Caco-2 (cell line): ENCODE measurements at regions not wholly inside any gene's neighbourhood (a gene's known extent, or its start where the extent isn't known, plus 50 kb on each side); places are given as distances from the start of the nearest gene placed in this dataset.

Experiments
- BruUV-seq: library from RNA; stranded (reverse); fragments of 400-500 nt; replicated peaks from 2 replicates; lab custom pipeline; 2021; lab: Mats Ljungman, UMichigan
- CTCF ChIA-PET: fragments of 300-600 bp; sonication (Branson Sonifier 250); formaldehyde crosslinking; loops from one replicate; lab custom pipeline; 2022; ENCODE audit warnings: antibody characterized with exemption; lab: Charles Lee
- POLR2A ChIA-PET: fragments of 300-600 bp; sonication (Branson Sonifier 250); formaldehyde crosslinking; loops from one replicate; lab custom pipeline; 2022; ENCODE audit warnings: antibody characterized with exemption; lab: Charles Lee
- DNase-seq, 2 experiments: peaks; one replicate each; pipeline versions ENCODE4 v3.0.0 to v3.0.0-alpha.2; 2020 to 2022
- H3K27me3 ChIP-seq: replicated peaks from 2 replicates; pipeline ENCODE4 v1.6.0; 2011; ENCODE audit warnings: low read length; ENCODE audit not compliant: control insufficient read depth, insufficient read depth
- H3K36me3 ChIP-seq: 2 replicates; pipeline ENCODE4 v1.5.1; 2011; ENCODE audit warnings: low read length; ENCODE audit not compliant: control insufficient read depth, insufficient read depth
- H3K4me1 ChIP-seq: fragments of 250-450 bp; sonication (Bioruptor Pico); 2 replicates; pipeline ENCODE4 v1.5.1; 2020; ENCODE audit warnings: mild to moderate bottlenecking
- H3K4me3 ChIP-seq: 2 replicates; pipeline ENCODE4 v1.5.1; 2011; ENCODE audit warnings: low read depth, mild to moderate bottlenecking, control low read depth, low read length
- H3K9me3 ChIP-seq: fragments of 250-450 bp; sonication (Bioruptor Pico); 2 replicates; pipeline ENCODE4 v1.5.1; 2020; ENCODE audit warnings: mild to moderate bottlenecking, moderate library complexity
- H3K27ac Mint-ChIP-seq: one replicate; pipeline ENCODE4 v1.8.0; 2022; ENCODE audit warnings: mixed read lengths; ENCODE audit not compliant: unreplicated experiment
- H3K27me3 Mint-ChIP-seq: one replicate; pipeline ENCODE4 v1.8.0; 2022; ENCODE audit warnings: mixed read lengths; ENCODE audit not compliant: insufficient read depth, unreplicated experiment
- H3K36me3 Mint-ChIP-seq: one replicate; pipeline ENCODE4 v1.8.0; 2022; ENCODE audit warnings: mild to moderate bottlenecking, mixed read lengths; ENCODE audit not compliant: insufficient read depth, unreplicated experiment
- H3K4me1 Mint-ChIP-seq: one replicate; pipeline ENCODE4 v1.8.0; 2022; ENCODE audit warnings: low read depth, mixed read lengths; ENCODE audit not compliant: unreplicated experiment
- H3K4me3 Mint-ChIP-seq: one replicate; pipeline ENCODE4 v1.8.0; 2022; ENCODE audit warnings: mild to moderate bottlenecking, moderate library complexity, mixed read lengths; ENCODE audit not compliant: unreplicated experiment
- H3K9me3 Mint-ChIP-seq: one replicate; pipeline ENCODE4 v1.8.0; 2022; ENCODE audit warnings: mixed read lengths; ENCODE audit not compliant: unreplicated experiment
- CTCF ChIP-seq, 2 experiments: fragments of 200-600 bp in 1 of 2; IDR thresholded peaks; 1 replicate in 1 of 2; 2 replicates in 1 of 2; pipeline versions ENCODE4 v1.5.1 to v1.8.0; 2011 to 2022; ENCODE audit warnings: antibody characterized with exemption in 1 of 2, control low read depth in 1 of 2, inconsistent platforms in 1 of 2, low read depth in 1 of 2, low read length in 1 of 2, mild to moderate bottlenecking in 1 of 2, moderate library complexity in 1 of 2; ENCODE audit not compliant: insufficient read depth in 1 of 2, severe bottlenecking in 1 of 2, unreplicated experiment in 1 of 2
- intact Hi-C: fragments of 100-400 bp; cut with micrococcal nuclease; formaldehyde crosslinking; loops from one replicate; pipeline ENCODE4 v1.10.0; 2022; ENCODE audit not compliant: unreplicated experiment

GRCh38 chr6:45736134-45736533 lies 279.5 kb downstream of the CLIC5 start:
- H3K36me3 Mint-ChIP-seq: no peaks in the 10 kb centered on the region
- no peaks in the 10 kb centered on the region for H3K4me1 Mint-ChIP-seq
- H3K9me3 ChIP-seq: no peaks in the 10 kb centered on the region
- no TSS peak for BruUV-seq
- intact Hi-C loops: no loop called here
- H3K27me3 ChIP-seq: no peaks in the 10 kb centered on the region
- no peak for TF ChIP-seq CTCF (IDR thresholded peaks at IDR 0.05; ENCODE audit: insufficient read depth in 1 of 2, low read depth in 1 of 2, low read length in 1 of 2, severe bottlenecking in 1 of 2, unreplicated experiment in 1 of 2)
- H3K27ac Mint-ChIP-seq: no peak overlapping the region
- H3K36me3 ChIP-seq: no peaks in the 10 kb centered on the region
- no peaks in the 10 kb centered on the region for H3K4me1 ChIP-seq
- no peak overlapping the region for H3K4me3 Mint-ChIP-seq
- ChIA-PET CTCF (no interaction called here), POLR2A (no interaction called here)
- peaks cover 16% of the 10 kb centered on the region for H3K27me3 Mint-ChIP-seq
- no peak for DNase-seq
- H3K4me3 ChIP-seq: no peak overlapping the region
- H3K9me3 Mint-ChIP-seq: no peaks in the 10 kb centered on the region

- Mint-ChIP-seq H3K27me3 (peaks cover 16% of the 10 kb centered on the region), H3K27ac (no peak overlapping the region), H3K36me3 (no peaks in the 10 kb centered on the region), H3K4me3 (no peak overlapping the region), H3K4me1 (no peaks in the 10 kb centered on the region), H3K9me3 (no peaks in the 10 kb centered on the region)
- no peak for DNase-seq
- no peaks in the 10 kb centered on the region for H3K27me3 ChIP-seq
- intact Hi-C loops: no loop called here
- TF ChIP-seq CTCF (IDR thresholded peaks at IDR 0.05; ENCODE audit: insufficient read depth in 1 of 2, low read depth in 1 of 2, low read length in 1 of 2, severe bottlenecking in 1 of 2, unreplicated experiment in 1 of 2): no peak
- H3K36me3 ChIP-seq: no peaks in the 10 kb centered on the region
- BruUV-seq: no TSS peak
- H3K9me3 ChIP-seq: no peaks in the 10 kb centered on the region
- ChIA-PET POLR2A (no interaction called here), CTCF (no interaction called here)
- no peak overlapping the region for H3K4me3 ChIP-seq
- H3K4me1 ChIP-seq: no peaks in the 10 kb centered on the region
These were observed 282.9 kb downstream of the CLIC5 start for GRCh38 chr6:45732731-45733130.

- no TSS peak for BruUV-seq
- POLR2A ChIA-PET: no interaction called here
These were observed 285.4 kb downstream of the CLIC5 start for GRCh38 chr6:45730232-45730631.

More at GRCh38 chr6:45730232-45730631, 285.4 kb downstream of the CLIC5 start:
- Histone ChIP-seq H3K27me3 (no peaks in the 10 kb centered on the region), H3K9me3 (no peaks in the 10 kb centered on the region), H3K4me1 (no peaks in the 10 kb centered on the region), H3K4me3 (no peak overlapping the region), H3K36me3 (no peaks in the 10 kb centered on the region)
- no peak overlapping the region for H3K27ac Mint-ChIP-seq
- H3K4me3 Mint-ChIP-seq: no peak overlapping the region
- H3K4me1 Mint-ChIP-seq: no peaks in the 10 kb centered on the region
- intact Hi-C loops: no loop called here
- no peak for DNase-seq
- TF ChIP-seq CTCF (IDR thresholded peaks at IDR 0.05; ENCODE audit: insufficient read depth in 1 of 2, low read depth in 1 of 2, low read length in 1 of 2, severe bottlenecking in 1 of 2, unreplicated experiment in 1 of 2): no peak
- CTCF ChIA-PET: no interaction called here
- H3K9me3 Mint-ChIP-seq: no peaks in the 10 kb centered on the region
- no peaks in the 10 kb centered on the region for H3K36me3 Mint-ChIP-seq
- H3K27me3 Mint-ChIP-seq: peaks cover 16% of the 10 kb centered on the region
